ENCODE measurements at regions not wholly inside any gene's neighbourhood (a gene's known extent, or its start where the extent isn't known, plus 50 kb on each side); places are given as distances from the start of the nearest gene placed in this dataset.

GRCh38 chr10:36087006-36088005 is 445.2 kb upstream of the FZD8 start:
- TF ChIP-seq EP300 (IDR thresholded peaks at IDR 0.05) (no peak), POLR2A (IDR thresholded peaks at IDR 0.05) (no peak), CTCF (IDR thresholded peaks at IDR 0.05) (no peak)
- WGBS, 2 donors: 73 to 78% methylated on average over 10 of the region's 10 CpGs
- DNase-seq (ENCODE audit: low spot score in 2 of 2): no peak
- Histone ChIP-seq H3K4me1 (peaks cover 0 to 6% (median 0%) of the 10 kb centered on the region in 4 donors), H3K27me3 (no peaks in the 10 kb centered on the region), H3K9me3 (no peaks in the 10 kb centered on the region), H3K36me3 (no peaks in the 10 kb centered on the region), H3K27ac (no peak overlapping the region), H3K4me3 (no peak overlapping the region)

- DNase-seq (ENCODE audit: low spot score in 2 of 2): no peak
- Histone ChIP-seq H3K27me3 (no peaks in the 10 kb centered on the region), H3K36me3 (no peaks in the 10 kb centered on the region), H3K4me3 (no peak overlapping the region), H3K4me1 (no peaks in the 10 kb centered on the region), H3K9me3 (no peaks in the 10 kb centered on the region), H3K27ac (no peak overlapping the region)
- 68 to 69% methylated on average over 4 of the region's 4 CpGs for WGBS, 2 donors
- no peak for TF ChIP-seq CTCF (IDR thresholded peaks at IDR 0.05)
- no peak for TF ChIP-seq POLR2A (IDR thresholded peaks at IDR 0.05)
- no peak for TF ChIP-seq EP300 (IDR thresholded peaks at IDR 0.05)
Measured at GRCh38 chr10:36075196-36075595, 433.1 kb upstream of the FZD8 start.

GRCh38 chr10:36073796-36074345 is 431.8 kb upstream of the FZD8 start:
- WGBS, 2 donors: 91% methylated on average over 2 of the region's 2 CpGs
- no peak for TF ChIP-seq EP300 (IDR thresholded peaks at IDR 0.05)
- no peak for TF ChIP-seq CTCF (IDR thresholded peaks at IDR 0.05)
- no peak for TF ChIP-seq POLR2A (IDR thresholded peaks at IDR 0.05)
- H3K27me3 ChIP-seq: no peaks in the 10 kb centered on the region
- no peak for DNase-seq (ENCODE audit: low spot score in 2 of 2)
- no peak overlapping the region for H3K4me3 ChIP-seq
- H3K27ac ChIP-seq: no peak overlapping the region
- H3K9me3 ChIP-seq: no peaks in the 10 kb centered on the region
- no peaks in the 10 kb centered on the region for H3K4me1 ChIP-seq
- no peaks in the 10 kb centered on the region for H3K36me3 ChIP-seq

GRCh38 chr10:36068542-36068941 is 426.4 kb upstream of the FZD8 start:
- TF ChIP-seq CTCF (IDR thresholded peaks at IDR 0.05) (no peak), EP300 (IDR thresholded peaks at IDR 0.05) (no peak), POLR2A (IDR thresholded peaks at IDR 0.05) (no peak)
- H3K27me3 ChIP-seq: no peaks in the 10 kb centered on the region
- no peak overlapping the region for H3K27ac ChIP-seq
- DNase-seq (ENCODE audit: low spot score in 2 of 2): no peak
- no peak overlapping the region for H3K4me3 ChIP-seq
- H3K36me3 ChIP-seq: peaks cover 0 to 8% (median 0%) of the 10 kb centered on the region in 3 donors
- peaks cover 0 to 16% (median 0%) of the 10 kb centered on the region in 4 donors for H3K9me3 ChIP-seq
- H3K4me1 ChIP-seq: peaks cover 0 to 9% (median 0%) of the 10 kb centered on the region in 4 donors

GRCh38 chr10:36067748-36068147 is 425.7 kb upstream of the FZD8 start:
- no peak for DNase-seq (ENCODE audit: low spot score in 2 of 2)
- 62 to 72% methylated on average over 2 of the region's 2 CpGs for WGBS, 2 donors
- H3K27ac ChIP-seq: no peak overlapping the region
- peaks cover 0 to 9% (median 0%) of the 10 kb centered on the region in 4 donors for H3K4me1 ChIP-seq
- TF ChIP-seq CTCF (IDR thresholded peaks at IDR 0.05) (no peak), EP300 (IDR thresholded peaks at IDR 0.05) (no peak), POLR2A (IDR thresholded peaks at IDR 0.05) (no peak)
- H3K27me3 ChIP-seq: no peaks in the 10 kb centered on the region
- no peak overlapping the region for H3K4me3 ChIP-seq
- peaks cover 0 to 8% (median 0%) of the 10 kb centered on the region in 3 donors for H3K36me3 ChIP-seq
- peaks cover 0 to 16% (median 0%) of the 10 kb centered on the region in 4 donors for H3K9me3 ChIP-seq
